Neural progenitor cell (in vitro differentiated cells): ENCODE measurements at regions not wholly inside any gene's neighbourhood (a gene's known extent, or its start where the extent isn't known, plus 50 kb on each side); places are given as distances from the start of the nearest gene placed in this dataset.

ENCODE experiments used
- DNase-seq: peaks from one replicate; pipeline ENCODE4 v3.0.0-alpha.2; 2016; ENCODE audit warnings: low spot score
- H2AFZ ChIP-seq: fragments of 200-600 bp; sonication (generic); replicated peaks from 2 replicates; pipeline ENCODE4 v1.6.1; 2016; ENCODE audit warnings: antibody characterized with exemption
- H3F3A ChIP-seq: fragments of 200-600 bp; sonication (generic); 2 replicates; pipeline ENCODE4 v1.6.1; 2016; ENCODE audit warnings: antibody characterized with exemption, low read depth
- H3K27ac ChIP-seq: fragments of 200-600 bp; sonication (generic); 2 replicates; pipeline ENCODE4 v1.5.1; 2016; ENCODE audit warnings: mild to moderate bottlenecking
- H3K27me3 ChIP-seq: fragments of 200-600 bp; sonication (generic); 2 replicates; pipeline ENCODE4 v1.6.1; 2016; ENCODE audit warnings: mild to moderate bottlenecking, moderate library complexity
- H3K36me3 ChIP-seq: fragments of 200-600 bp; sonication (generic); 2 replicates; pipeline ENCODE4 v1.5.1; 2016
- H3K4me1 ChIP-seq: fragments of 200-600 bp; sonication (generic); 2 replicates; pipeline ENCODE4 v1.6.1; 2016; ENCODE audit warnings: mixed run types
- H3K4me2 ChIP-seq: fragments of 200-600 bp; sonication (generic); 2 replicates; pipeline ENCODE4 v1.6.1; 2016
- H3K4me3 ChIP-seq: fragments of 200-600 bp; sonication (generic); 2 replicates; pipeline ENCODE4 v1.5.1; 2016
- H3K79me2 ChIP-seq: fragments of 200-600 bp; sonication (generic); 2 replicates; pipeline ENCODE4 v1.6.1; 2016; ENCODE audit warnings: low read depth
- H3K9ac ChIP-seq: fragments of 200-600 bp; sonication (generic); 2 replicates; pipeline ENCODE4 v1.6.1; 2016
- H3K9me3 ChIP-seq: fragments of 200-600 bp; sonication (generic); 2 replicates; pipeline ENCODE4 v1.5.1; 2016; ENCODE audit warnings: low read depth
- H4K20me1 ChIP-seq: fragments of 200-600 bp; sonication (generic); 2 replicates; pipeline ENCODE4 v1.6.1; 2016; ENCODE audit warnings: low read depth
- H3K27ac Mint-ChIP-seq: 3 replicates; pipeline ENCODE4 v1.8.0; 2021; ENCODE audit warnings: mixed read lengths
- H3K27me3 Mint-ChIP-seq: 2 replicates; pipeline ENCODE4 v1.8.0; 2022; ENCODE audit warnings: low read depth, mild to moderate bottlenecking, inconsistent platforms, moderate library complexity, mixed read lengths; ENCODE audit not compliant: insufficient read depth
- H3K36me3 Mint-ChIP-seq: 3 replicates; pipeline ENCODE4 v1.8.0; 2021; ENCODE audit warnings: mixed read lengths
- H3K4me1 Mint-ChIP-seq: 3 replicates; pipeline ENCODE4 v1.8.0; 2021; ENCODE audit warnings: mixed read lengths
- H3K4me3 Mint-ChIP-seq: 3 replicates; pipeline ENCODE4 v1.8.0; 2021; ENCODE audit warnings: mild to moderate bottlenecking, moderate library complexity, mixed read lengths
- H3K9me3 Mint-ChIP-seq: 3 replicates; pipeline ENCODE4 v1.8.0; 2020; ENCODE audit warnings: mixed read lengths
- EZH2 ChIP-seq: fragments of 200-600 bp; sonication (generic); IDR thresholded peaks from 2 replicates; pipeline ENCODE4 v1.6.1; 2017; ENCODE audit warnings: antibody characterized with exemption, mild to moderate bottlenecking, moderate library complexity
- EZH2phosphoT487 ChIP-seq: fragments of 200-600 bp; sonication (generic); IDR thresholded peaks from 2 replicates; pipeline ENCODE4 v1.6.1; 2017; ENCODE audit warnings: antibody characterized with exemption
- TF ChIP-seq, protein P1 (sequence below): fragments of 200-600 bp; sonication (generic); IDR thresholded peaks from 2 replicates; pipeline ENCODE4 v1.5.1; 2017; ENCODE audit warnings: antibody characterized with exemption, mild to moderate bottlenecking

GRCh38 chr7:67595431-67596180 lies 599.0 kb downstream of the TYW1 start:
- no peaks in the 10 kb centered on the region for H3K27me3 ChIP-seq
- no peaks in the 10 kb centered on the region for H3K9me3 ChIP-seq
- Mint-ChIP-seq H3K4me1 (peaks cover 4% of the 10 kb centered on the region), H3K36me3 (no peaks in the 10 kb centered on the region), H3K27ac (no peak overlapping the region), H3K27me3 (no peaks in the 10 kb centered on the region), H3K9me3 (peaks cover 3% of the 10 kb centered on the region), H3K4me3 (no peak overlapping the region)
- no peak overlapping the region for H3K4me3 ChIP-seq
- no peaks in the 10 kb centered on the region for H3F3A ChIP-seq
- no peak overlapping the region for H2AFZ ChIP-seq
- no peak for TF ChIP-seq EZH2
- TF ChIP-seq EZH2phosphoT487: no peak
- TF ChIP-seq, protein P1, sequence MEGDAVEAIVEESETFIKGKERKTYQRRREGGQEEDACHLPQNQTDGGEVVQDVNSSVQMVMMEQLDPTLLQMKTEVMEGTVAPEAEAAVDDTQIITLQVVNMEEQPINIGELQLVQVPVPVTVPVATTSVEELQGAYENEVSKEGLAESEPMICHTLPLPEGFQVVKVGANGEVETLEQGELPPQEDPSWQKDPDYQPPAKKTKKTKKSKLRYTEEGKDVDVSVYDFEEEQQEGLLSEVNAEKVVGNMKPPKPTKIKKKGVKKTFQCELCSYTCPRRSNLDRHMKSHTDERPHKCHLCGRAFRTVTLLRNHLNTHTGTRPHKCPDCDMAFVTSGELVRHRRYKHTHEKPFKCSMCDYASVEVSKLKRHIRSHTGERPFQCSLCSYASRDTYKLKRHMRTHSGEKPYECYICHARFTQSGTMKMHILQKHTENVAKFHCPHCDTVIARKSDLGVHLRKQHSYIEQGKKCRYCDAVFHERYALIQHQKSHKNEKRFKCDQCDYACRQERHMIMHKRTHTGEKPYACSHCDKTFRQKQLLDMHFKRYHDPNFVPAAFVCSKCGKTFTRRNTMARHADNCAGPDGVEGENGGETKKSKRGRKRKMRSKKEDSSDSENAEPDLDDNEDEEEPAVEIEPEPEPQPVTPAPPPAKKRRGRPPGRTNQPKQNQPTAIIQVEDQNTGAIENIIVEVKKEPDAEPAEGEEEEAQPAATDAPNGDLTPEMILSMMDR: no peak
- H3K4me1 ChIP-seq: no peaks in the 10 kb centered on the region
- H3K79me2 ChIP-seq: no peaks in the 10 kb centered on the region
- no peak for DNase-seq
- no peak overlapping the region for H3K9ac ChIP-seq
- no peak overlapping the region for H3K4me2 ChIP-seq
- H4K20me1 ChIP-seq: no peaks in the 10 kb centered on the region
- H3K27ac ChIP-seq: no peak overlapping the region
- no peaks in the 10 kb centered on the region for H3K36me3 ChIP-seq

- Histone ChIP-seq H3K4me1 (no peaks in the 10 kb centered on the region), H3K27ac (no peak overlapping the region), H4K20me1 (no peaks in the 10 kb centered on the region), H3K4me3 (no peak overlapping the region), H3K27me3 (no peaks in the 10 kb centered on the region), H3K9me3 (no peaks in the 10 kb centered on the region), H3K4me2 (no peak overlapping the region), H3F3A (no peaks in the 10 kb centered on the region), H2AFZ (no peak overlapping the region), H3K9ac (no peak overlapping the region), H3K79me2 (no peaks in the 10 kb centered on the region), H3K36me3 (no peaks in the 10 kb centered on the region)
- Mint-ChIP-seq H3K9me3 (peaks cover 3% of the 10 kb centered on the region), H3K36me3 (no peaks in the 10 kb centered on the region), H3K4me1 (peaks cover 4% of the 10 kb centered on the region), H3K27me3 (peaks cover 3% of the 10 kb centered on the region), H3K4me3 (no peak overlapping the region), H3K27ac (no peak overlapping the region)
- no peak for DNase-seq
- TF ChIP-seq, protein P1: no peak
- no peak for TF ChIP-seq EZH2
- no peak for TF ChIP-seq EZH2phosphoT487
Measured at GRCh38 chr7:67597161-67597560, 600.5 kb downstream of the TYW1 start.

DNA sequence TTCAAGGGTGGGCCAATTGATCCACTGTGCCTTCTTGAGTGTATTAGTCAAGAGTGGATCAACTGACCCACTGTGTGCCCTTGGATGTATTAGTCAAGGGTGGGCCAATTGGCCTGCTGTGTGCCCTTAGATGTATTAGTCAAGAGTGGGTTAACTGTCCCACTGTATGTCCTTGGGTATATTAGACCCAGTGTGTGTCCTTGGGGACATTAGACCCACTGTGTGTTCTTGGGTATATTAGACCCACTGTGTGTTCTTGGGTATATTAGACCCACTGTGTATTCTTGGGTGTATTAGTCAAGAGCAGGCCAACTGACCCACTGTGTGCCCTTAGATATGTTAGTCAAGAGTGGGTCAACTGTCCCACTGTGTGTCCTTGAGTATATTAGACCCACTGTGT lies 601.8 kb downstream of the TYW1 start:
- H3F3A ChIP-seq: no peaks in the 10 kb centered on the region
- no peak for DNase-seq
- H3K4me3 ChIP-seq: no peak overlapping the region
- H3K4me1 ChIP-seq: no peaks in the 10 kb centered on the region
- H3K36me3 ChIP-seq: no peaks in the 10 kb centered on the region
- no peak overlapping the region for H3K27ac ChIP-seq
- peaks cover 4% of the 10 kb centered on the region for H3K4me1 Mint-ChIP-seq
- no peak overlapping the region for H3K9ac ChIP-seq
- no peak overlapping the region for H3K4me2 ChIP-seq
- no peaks in the 10 kb centered on the region for H3K79me2 ChIP-seq
- no peaks in the 10 kb centered on the region for H3K9me3 ChIP-seq
- H3K27ac Mint-ChIP-seq: no peak overlapping the region
- H3K9me3 Mint-ChIP-seq: peaks cover 3% of the 10 kb centered on the region
- no peak overlapping the region for H3K4me3 Mint-ChIP-seq
- no peaks in the 10 kb centered on the region for H3K27me3 ChIP-seq
- peaks cover 3% of the 10 kb centered on the region for H3K27me3 Mint-ChIP-seq
- no peak overlapping the region for H2AFZ ChIP-seq
- no peaks in the 10 kb centered on the region for H4K20me1 ChIP-seq
- no peaks in the 10 kb centered on the region for H3K36me3 Mint-ChIP-seq
- TF ChIP-seq, protein P1: no peak
- TF ChIP-seq EZH2phosphoT487 (no peak), EZH2 (no peak)
